Effector memory CD4-positive, alpha-beta T cell (primary cell): ENCODE measurements at regions not wholly inside any gene's neighbourhood (a gene's known extent, or its start where the extent isn't known, plus 50 kb on each side); places are given as distances from the start of the nearest gene placed in this dataset.

Experiments
- DNase-seq, 3 donors: peaks; one replicate each; pipeline ENCODE4 v3.0.0-alpha.2; 2020
- H3K27ac ChIP-seq: 2 replicates; pipeline ENCODE4 v1.7.0; 2013; ENCODE audit warnings: mild to moderate bottlenecking, low read length, moderate library complexity; ENCODE audit not compliant: insufficient read depth, poor library complexity, severe bottlenecking
- H3K27me3 ChIP-seq: replicated peaks from 2 replicates; pipeline ENCODE4 v1.7.0; 2013; ENCODE audit warnings: mild to moderate bottlenecking, low read length; ENCODE audit not compliant: insufficient read depth, control insufficient read depth, poor library complexity, severe bottlenecking
- H3K36me3 ChIP-seq: 2 replicates; pipeline ENCODE4 v1.7.0; 2013; ENCODE audit warnings: mild to moderate bottlenecking, low read length, moderate library complexity; ENCODE audit not compliant: control insufficient read depth, insufficient read depth
- H3K4me1 ChIP-seq: 2 replicates; pipeline ENCODE4 v1.7.0; 2013; ENCODE audit warnings: low read length, mild to moderate bottlenecking; ENCODE audit not compliant: control insufficient read depth, insufficient read depth, poor library complexity, severe bottlenecking
- H3K4me3 ChIP-seq: 2 replicates; pipeline ENCODE4 v1.7.0; 2013; ENCODE audit warnings: low read length, low read depth, mild to moderate bottlenecking; ENCODE audit not compliant: insufficient read depth, poor library complexity, severe bottlenecking
- H3K9me3 ChIP-seq: 2 replicates; pipeline ENCODE4 v1.7.0; 2013; ENCODE audit warnings: mild to moderate bottlenecking, low read length, moderate library complexity; ENCODE audit not compliant: control insufficient read depth

DNA sequence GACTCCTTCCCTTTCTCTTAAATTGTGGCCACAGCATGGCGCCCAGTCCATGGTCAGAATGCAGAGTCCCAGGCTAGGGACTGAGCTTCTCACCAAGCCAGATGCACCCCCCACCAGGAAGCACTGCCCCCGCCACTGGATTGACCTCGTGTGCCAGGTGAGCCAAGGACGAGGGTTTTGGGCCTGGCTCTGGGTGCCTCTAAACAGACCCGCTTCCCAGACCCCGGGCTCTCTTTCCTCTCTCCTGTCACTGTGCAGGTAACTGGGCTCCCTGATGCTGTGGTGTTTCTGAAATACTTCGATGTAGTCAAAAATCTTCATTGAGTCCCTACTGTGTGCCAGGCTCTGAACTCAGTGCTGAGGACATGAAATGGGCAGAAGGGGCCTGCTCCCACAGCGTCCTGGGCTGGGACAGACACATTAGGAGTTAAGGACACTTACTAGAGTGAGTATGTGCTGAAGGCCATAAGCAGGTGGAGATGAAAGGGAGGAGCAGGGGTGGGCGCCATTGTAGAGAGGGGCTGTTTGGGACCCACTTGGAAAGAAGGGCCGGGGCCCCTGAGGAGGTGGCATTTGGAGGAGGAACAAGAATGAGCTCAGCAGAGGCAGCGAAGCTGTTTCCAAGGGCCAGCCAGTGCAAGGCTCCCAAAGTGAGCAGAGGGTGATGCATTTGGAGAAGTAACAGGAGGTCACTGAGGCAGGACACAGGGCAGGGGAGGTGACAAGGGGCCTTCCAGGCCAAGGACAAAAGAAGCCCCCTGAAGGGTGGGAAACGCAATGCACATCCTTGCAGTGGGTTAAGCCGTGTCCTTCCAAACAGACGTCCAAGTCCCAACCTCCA is 217.1 kb downstream of the ANKRD60 start:
- no peaks in the 10 kb centered on the region for H3K4me1 ChIP-seq
- H3K4me3 ChIP-seq: no peak overlapping the region
- no peak for DNase-seq
- H3K27ac ChIP-seq: no peak overlapping the region
- no peaks in the 10 kb centered on the region for H3K36me3 ChIP-seq
- no peaks in the 10 kb centered on the region for H3K27me3 ChIP-seq
- no peaks in the 10 kb centered on the region for H3K9me3 ChIP-seq

- no peaks in the 10 kb centered on the region for H3K27me3 ChIP-seq
- no peak for DNase-seq
- H3K4me1 ChIP-seq: no peaks in the 10 kb centered on the region
- no peak overlapping the region for H3K4me3 ChIP-seq
- no peak overlapping the region for H3K27ac ChIP-seq
- no peaks in the 10 kb centered on the region for H3K9me3 ChIP-seq
- H3K36me3 ChIP-seq: no peaks in the 10 kb centered on the region
These were observed 217.8 kb downstream of the ANKRD60 start for GRCh38 chr20:58010666-58011065.

DNA sequence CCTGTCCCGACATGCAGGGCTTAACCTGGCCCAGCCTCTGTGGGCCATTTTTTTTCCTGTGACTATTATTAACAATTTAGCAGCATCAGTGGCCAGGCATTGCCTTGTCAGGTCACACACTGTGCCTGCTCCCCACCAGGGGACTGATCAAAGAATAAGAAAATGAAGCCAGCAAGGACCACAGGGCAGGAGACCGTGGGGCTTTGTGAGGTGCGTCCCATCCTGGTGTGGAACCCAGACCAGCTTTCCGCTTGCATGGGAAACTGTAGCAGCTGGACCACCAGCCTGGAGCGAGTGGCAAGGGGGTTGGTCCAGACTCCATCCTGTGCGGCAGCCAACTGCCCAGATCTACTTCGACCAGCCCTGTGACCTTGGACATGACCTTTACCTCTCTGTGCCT is 218.3 kb downstream of the ANKRD60 start:
- Histone ChIP-seq H3K27ac (no peak overlapping the region), H3K36me3 (no peaks in the 10 kb centered on the region), H3K4me1 (no peaks in the 10 kb centered on the region), H3K4me3 (no peak overlapping the region), H3K9me3 (no peaks in the 10 kb centered on the region), H3K27me3 (no peaks in the 10 kb centered on the region)
- no peak for DNase-seq

DNA sequence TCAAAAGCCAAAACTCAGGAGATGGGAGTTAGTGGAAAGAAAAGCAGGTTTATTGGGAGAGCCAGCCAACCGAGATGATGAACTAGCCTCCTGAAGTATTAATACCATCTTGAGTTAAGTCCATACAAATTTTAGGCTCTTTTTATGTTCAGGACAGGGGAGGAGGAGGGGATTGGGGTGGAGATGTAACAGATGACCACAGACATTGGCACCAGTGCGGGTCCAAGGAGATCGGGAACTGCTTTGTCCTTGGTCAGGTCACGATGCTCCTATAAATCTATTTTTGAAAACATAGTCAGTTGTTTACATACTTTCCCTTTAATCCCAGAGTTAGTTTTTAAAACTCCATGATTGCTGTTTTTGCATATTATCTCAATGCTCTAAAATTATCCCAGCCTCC is 219.6 kb downstream of the ANKRD60 start:
- no peaks in the 10 kb centered on the region for H3K36me3 ChIP-seq
- DNase-seq: no peak
- no peaks in the 10 kb centered on the region for H3K27me3 ChIP-seq
- no peak overlapping the region for H3K4me3 ChIP-seq
- no peak overlapping the region for H3K27ac ChIP-seq
- H3K9me3 ChIP-seq: no peaks in the 10 kb centered on the region
- H3K4me1 ChIP-seq: no peaks in the 10 kb centered on the region

DNA sequence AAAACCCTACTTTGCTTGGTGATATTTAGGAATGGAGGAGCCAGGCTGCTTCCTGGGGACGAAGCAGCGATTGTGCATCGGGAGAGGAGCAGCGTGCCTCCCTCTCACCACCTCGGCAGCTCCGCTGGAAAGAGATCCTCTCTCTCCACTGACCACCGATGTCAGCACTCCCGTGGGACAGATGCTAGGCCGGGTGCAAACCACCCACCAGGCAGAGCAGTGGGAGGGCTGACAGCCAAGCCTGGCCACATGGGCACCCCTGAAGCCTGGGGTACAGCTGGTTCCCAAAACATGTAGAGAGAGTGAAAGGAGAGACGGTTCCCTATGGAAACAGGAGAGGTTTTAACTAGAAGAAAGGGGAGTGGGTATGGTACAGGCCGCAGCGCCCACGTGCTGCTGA is 220.0 kb downstream of the ANKRD60 start:
- no peaks in the 10 kb centered on the region for H3K36me3 ChIP-seq
- no peak overlapping the region for H3K27ac ChIP-seq
- no peak for DNase-seq
- no peaks in the 10 kb centered on the region for H3K4me1 ChIP-seq
- H3K4me3 ChIP-seq: no peak overlapping the region
- no peaks in the 10 kb centered on the region for H3K9me3 ChIP-seq
- H3K27me3 ChIP-seq: no peaks in the 10 kb centered on the region

- Histone ChIP-seq H3K27me3 (no peaks in the 10 kb centered on the region), H3K9me3 (no peaks in the 10 kb centered on the region), H3K4me1 (no peaks in the 10 kb centered on the region), H3K36me3 (no peaks in the 10 kb centered on the region), H3K4me3 (no peak overlapping the region), H3K27ac (no peak overlapping the region)
- DNase-seq: no peak
These were observed 220.5 kb downstream of the ANKRD60 start for GRCh38 chr20:58007947-58008346.

- Histone ChIP-seq H3K36me3 (no peaks in the 10 kb centered on the region), H3K9me3 (no peaks in the 10 kb centered on the region), H3K27me3 (no peaks in the 10 kb centered on the region), H3K4me3 (no peak overlapping the region), H3K4me1 (no peaks in the 10 kb centered on the region), H3K27ac (no peak overlapping the region)
- no peak for DNase-seq
These were observed 221.8 kb downstream of the ANKRD60 start for GRCh38 chr20:58006346-58007316.

- Histone ChIP-seq H3K9me3 (no peaks in the 10 kb centered on the region), H3K4me3 (no peak overlapping the region), H3K36me3 (no peaks in the 10 kb centered on the region), H3K4me1 (no peaks in the 10 kb centered on the region), H3K27ac (no peak overlapping the region), H3K27me3 (no peaks in the 10 kb centered on the region)
- no peak for DNase-seq
These were observed 222.7 kb downstream of the ANKRD60 start for GRCh38 chr20:58005581-58006345.

DNA sequence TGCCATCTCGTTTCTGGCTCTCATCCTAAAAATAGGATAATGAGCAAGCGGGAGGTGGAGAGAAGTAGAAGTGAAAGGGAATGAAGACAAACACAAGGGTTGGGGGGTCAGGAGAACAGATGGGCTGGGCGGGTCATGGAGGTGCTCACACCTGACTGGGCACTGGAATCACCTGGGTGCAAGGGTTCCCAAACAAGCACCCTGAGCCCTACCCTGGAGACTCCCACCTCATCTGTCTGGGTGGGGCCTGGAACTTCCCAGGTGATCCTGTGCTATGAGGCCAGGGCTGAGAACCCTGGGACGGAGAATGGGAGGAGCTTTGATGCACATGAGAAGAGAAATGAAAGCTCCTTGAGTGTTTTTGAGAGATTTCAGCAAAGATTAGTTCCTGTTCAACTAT is 223.6 kb downstream of the ANKRD60 start:
- Histone ChIP-seq H3K4me1 (no peaks in the 10 kb centered on the region), H3K27me3 (no peaks in the 10 kb centered on the region), H3K4me3 (no peak overlapping the region), H3K36me3 (no peaks in the 10 kb centered on the region), H3K27ac (no peak overlapping the region), H3K9me3 (no peaks in the 10 kb centered on the region)
- DNase-seq: no peak
